ENCODE measurements at regions not wholly inside any gene's neighbourhood (a gene's known extent, or its start where the extent isn't known, plus 50 kb on each side); places are given as distances from the start of the nearest gene placed in this dataset.

DNA sequence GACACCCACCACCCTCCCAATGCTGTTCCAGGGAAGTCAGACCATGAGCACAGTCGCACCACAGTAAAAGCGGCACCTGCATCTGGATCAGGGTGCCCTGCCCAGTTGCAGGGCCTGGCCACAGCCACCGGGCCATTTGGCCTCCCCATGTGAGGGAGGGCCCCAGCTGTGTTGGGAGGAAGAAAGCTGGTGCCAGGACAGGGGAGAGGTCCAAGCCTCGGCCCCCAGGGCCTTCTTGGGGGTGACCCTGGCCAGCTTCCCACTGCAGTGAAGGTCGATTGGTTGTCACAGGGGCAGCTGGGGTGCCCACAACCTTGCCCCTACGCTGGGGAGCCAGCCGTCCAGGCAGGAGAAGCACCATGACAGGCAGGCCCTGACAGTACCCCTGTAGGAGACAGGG is 183.2 kb upstream of the RAB6C start:
- no peaks in the 10 kb centered on the region for H3K79me2 ChIP-seq (ENCODE audit: insufficient read depth, low read length)
- H3K27ac ChIP-seq (ENCODE audit: extremely low read length, insufficient read depth, low read length), result no peak overlapping the region
- no peak overlapping the region for H3K9ac ChIP-seq (ENCODE audit: insufficient read depth, low read depth, low read length)
- peaks cover 11 to 33% of the 10 kb centered on the region in 2 experiments; a peak in 4 of 5 replicates for H3K27me3 ChIP-seq (ENCODE audit: control insufficient read depth in 1 of 2, insufficient read depth in 2 of 2, low read length in 2 of 2)
- H3K4me1 ChIP-seq (ENCODE audit: insufficient read depth, low read length), result no peaks in the 10 kb centered on the region
- in situ Hi-C loops (cut with HindIII; ENCODE audit: extremely low pct_ligation_motif_present, low pct_unique_long_range_greater_than_20kb), result no loop called here
- no peak for DNase-seq (ENCODE audit: low spot score)
- no peaks in the 10 kb centered on the region for H3K36me3 ChIP-seq (replicated peaks in 1 of 2; ENCODE audit: control insufficient read depth in 1 of 2, insufficient read depth in 2 of 2, low read length in 2 of 2)
- FAIRE-seq, result no peak
- BruUV-seq (replicated peaks), result no TSS peak
- H2AFZ ChIP-seq (ENCODE audit: low read length), result no peak overlapping the region
- CTCF ChIA-PET (ENCODE audit: low intra/inter-chr PET ratio, low total read pairs), result no interaction called here
- H3K9me3 ChIP-seq (ENCODE audit: low read length), result no peaks in the 10 kb centered on the region
- WGBS (ENCODE audit: low lambda C conversion rate), result 15% methylated on average over 4 of the region's 7 CpGs
- POLR2A ChIA-PET, result interaction anchor here (0.5 kb wide), 1 partner anchor 1017 kb away, joined by 4 read pairs; no protein-coding TSS in a partner anchor
- no peak overlapping the region for H3K4me3 ChIP-seq (replicated peaks in 1 of 3; ENCODE audit: insufficient read depth in 1 of 3, low read depth in 2 of 3, low read length in 3 of 3)
- H3K4me2 ChIP-seq (ENCODE audit: low read depth, low read length), result no peak overlapping the region
- TF ChIP-seq ZNF816 (CRISPR knock-in tag; IDR thresholded peaks at IDR 0.05; ENCODE audit: borderline replicate concordance), result no peak
- no peak for TF ChIP-seq POGK (CRISPR knock-in tag; conservative IDR thresholded peaks at IDR 0.05)
- no peak for TF ChIP-seq ZNF605 (CRISPR knock-in tag; IDR thresholded peaks at IDR 0.05)
- TF ChIP-seq, protein P1, sequence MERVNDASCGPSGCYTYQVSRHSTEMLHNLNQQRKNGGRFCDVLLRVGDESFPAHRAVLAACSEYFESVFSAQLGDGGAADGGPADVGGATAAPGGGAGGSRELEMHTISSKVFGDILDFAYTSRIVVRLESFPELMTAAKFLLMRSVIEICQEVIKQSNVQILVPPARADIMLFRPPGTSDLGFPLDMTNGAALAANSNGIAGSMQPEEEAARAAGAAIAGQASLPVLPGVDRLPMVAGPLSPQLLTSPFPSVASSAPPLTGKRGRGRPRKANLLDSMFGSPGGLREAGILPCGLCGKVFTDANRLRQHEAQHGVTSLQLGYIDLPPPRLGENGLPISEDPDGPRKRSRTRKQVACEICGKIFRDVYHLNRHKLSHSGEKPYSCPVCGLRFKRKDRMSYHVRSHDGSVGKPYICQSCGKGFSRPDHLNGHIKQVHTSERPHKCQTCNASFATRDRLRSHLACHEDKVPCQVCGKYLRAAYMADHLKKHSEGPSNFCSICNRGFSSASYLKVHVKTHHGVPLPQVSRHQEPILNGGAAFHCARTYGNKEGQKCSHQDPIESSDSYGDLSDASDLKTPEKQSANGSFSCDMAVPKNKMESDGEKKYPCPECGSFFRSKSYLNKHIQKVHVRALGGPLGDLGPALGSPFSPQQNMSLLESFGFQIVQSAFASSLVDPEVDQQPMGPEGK (CRISPR knock-in tag; IDR thresholded peaks at IDR 0.05), result no peak
- no peak for TF ChIP-seq PAXIP1 (CRISPR knock-in tag; conservative IDR thresholded peaks at IDR 0.05)
- no peak for TF ChIP-seq ZNF468 (CRISPR knock-in tag; IDR thresholded peaks at IDR 0.05)
- no peak for TF ChIP-seq ZNF570 (CRISPR knock-in tag; IDR thresholded peaks at IDR 0.05; ENCODE audit: borderline replicate concordance)
- TF ChIP-seq, protein P2, sequence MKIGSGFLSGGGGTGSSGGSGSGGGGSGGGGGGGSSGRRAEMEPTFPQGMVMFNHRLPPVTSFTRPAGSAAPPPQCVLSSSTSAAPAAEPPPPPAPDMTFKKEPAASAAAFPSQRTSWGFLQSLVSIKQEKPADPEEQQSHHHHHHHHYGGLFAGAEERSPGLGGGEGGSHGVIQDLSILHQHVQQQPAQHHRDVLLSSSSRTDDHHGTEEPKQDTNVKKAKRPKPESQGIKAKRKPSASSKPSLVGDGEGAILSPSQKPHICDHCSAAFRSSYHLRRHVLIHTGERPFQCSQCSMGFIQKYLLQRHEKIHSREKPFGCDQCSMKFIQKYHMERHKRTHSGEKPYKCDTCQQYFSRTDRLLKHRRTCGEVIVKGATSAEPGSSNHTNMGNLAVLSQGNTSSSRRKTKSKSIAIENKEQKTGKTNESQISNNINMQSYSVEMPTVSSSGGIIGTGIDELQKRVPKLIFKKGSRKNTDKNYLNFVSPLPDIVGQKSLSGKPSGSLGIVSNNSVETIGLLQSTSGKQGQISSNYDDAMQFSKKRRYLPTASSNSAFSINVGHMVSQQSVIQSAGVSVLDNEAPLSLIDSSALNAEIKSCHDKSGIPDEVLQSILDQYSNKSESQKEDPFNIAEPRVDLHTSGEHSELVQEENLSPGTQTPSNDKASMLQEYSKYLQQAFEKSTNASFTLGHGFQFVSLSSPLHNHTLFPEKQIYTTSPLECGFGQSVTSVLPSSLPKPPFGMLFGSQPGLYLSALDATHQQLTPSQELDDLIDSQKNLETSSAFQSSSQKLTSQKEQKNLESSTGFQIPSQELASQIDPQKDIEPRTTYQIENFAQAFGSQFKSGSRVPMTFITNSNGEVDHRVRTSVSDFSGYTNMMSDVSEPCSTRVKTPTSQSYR (CRISPR knock-in tag; IDR thresholded peaks at IDR 0.05; ENCODE audit: borderline replicate concordance), result no peak
- TF ChIP-seq HMG20A (CRISPR knock-in tag; IDR thresholded peaks at IDR 0.05; ENCODE audit: borderline replicate concordance), result no peak
- ATAC-seq, result no peak; the same call in 2 of the 3 replicates
- intact Hi-C loops (cut with micrococcal nuclease; ENCODE audit: unreplicated experiment), result no loop called here
- no peaks in the 10 kb centered on the region for H4K20me1 ChIP-seq (ENCODE audit: insufficient read depth, low read length)
